WTC11 (cell line): ENCODE measurements at regions not wholly inside any gene's neighbourhood (a gene's known extent, or its start where the extent isn't known, plus 50 kb on each side); places are given as distances from the start of the nearest gene placed in this dataset.

Source experiments
- ATAC-seq: fragments of 200-7000 bp; cut with Tn5 transposase; 2 replicates; pipeline ENCODE4 v1.10.0; 2021; ENCODE audit warnings: mild to moderate bottlenecking, moderate library complexity
- CTCF ChIA-PET: fragments of 300-600 bp; sonication (Branson Sonifier 250); formaldehyde crosslinking; loops from one replicate; lab custom pipeline; 2021; ENCODE audit warnings: antibody characterized with exemption; lab: Charles Lee
- POLR2A ChIA-PET: fragments of 350-600 bp; sonication (Branson Sonifier 250); formaldehyde crosslinking; loops from one replicate; lab custom pipeline; 2021; ENCODE audit warnings: antibody characterized with exemption; lab: Charles Lee
- DNase-seq: peaks from one replicate; pipeline ENCODE4 v3.0.0; 2021; ENCODE audit warnings: low spot score
- H3K27ac Mint-ChIP-seq: 2 replicates; pipeline ENCODE4 v1.8.0; 2021; ENCODE audit warnings: mixed read lengths
- H3K27me3 Mint-ChIP-seq: 2 replicates; pipeline ENCODE4 v1.8.0; 2021; ENCODE audit warnings: low read depth, mild to moderate bottlenecking, moderate library complexity, mixed read lengths
- H3K36me3 Mint-ChIP-seq: 2 replicates; pipeline ENCODE4 v1.8.0; 2021; ENCODE audit warnings: mixed read lengths
- H3K4me1 Mint-ChIP-seq: 2 replicates; pipeline ENCODE4 v1.8.0; 2022; ENCODE audit warnings: mixed read lengths
- H3K4me3 Mint-ChIP-seq: 2 replicates; pipeline ENCODE4 v1.8.0; 2021; ENCODE audit warnings: mild to moderate bottlenecking, moderate library complexity, mixed read lengths
- H3K9me3 Mint-ChIP-seq: 2 replicates; pipeline ENCODE4 v1.8.0; 2021; ENCODE audit warnings: mixed read lengths
- ATF1 ChIP-seq: sonication (generic); formaldehyde crosslinking; IDR thresholded peaks from 2 replicates; pipeline ENCODE4 v1.8.1; 2023; ENCODE audit warnings: mild to moderate bottlenecking, moderate library complexity, missing genetic modification reagents
- CBFB ChIP-seq: sonication (generic); formaldehyde crosslinking; IDR thresholded peaks from 2 replicates; pipeline ENCODE4 v1.8.1; 2022; ENCODE audit warnings: mild to moderate bottlenecking, low read depth, missing genetic modification reagents
- ERG ChIP-seq: fragments of 250-450 bp; sonication (Bioruptor Pico); IDR thresholded peaks from 2 replicates; pipeline ENCODE4 v1.8.0; 2021; ENCODE audit warnings: mild to moderate bottlenecking
- ETV6 ChIP-seq: sonication (generic); formaldehyde crosslinking; IDR thresholded peaks from 2 replicates; pipeline ENCODE4 v1.8.1; 2022; ENCODE audit warnings: mild to moderate bottlenecking, missing genetic modification reagents
- GABPB1 ChIP-seq: sonication (generic); formaldehyde crosslinking; IDR thresholded peaks from 2 replicates; pipeline ENCODE4 v1.8.1; 2023; ENCODE audit warnings: mild to moderate bottlenecking, missing genetic modification reagents
- HMGA2 ChIP-seq: fragments of 250-450 bp; sonication (Bioruptor Pico); IDR thresholded peaks from 2 replicates; pipeline ENCODE4 v1.4.0; 2021; ENCODE audit warnings: mild to moderate bottlenecking, moderate library complexity
- NFATC4 ChIP-seq: fragments of 250-450 bp; sonication (Bioruptor Pico); IDR thresholded peaks from 2 replicates; pipeline ENCODE4 v1.9.0; 2021; ENCODE audit warnings: mild to moderate bottlenecking
- NR1H2 ChIP-seq: sonication (generic); formaldehyde crosslinking; IDR thresholded peaks from 2 replicates; pipeline ENCODE4 v1.9.0; 2021; ENCODE audit warnings: mild to moderate bottlenecking, moderate library complexity, missing genetic modification reagents
- NR3C1 ChIP-seq: sonication (generic); formaldehyde crosslinking; conservative IDR thresholded peaks from 2 replicates; pipeline ENCODE4 v1.8.1; 2023; ENCODE audit warnings: low read depth, mild to moderate bottlenecking, missing genetic modification reagents
- OVOL2 ChIP-seq: fragments of 250-450 bp; sonication (Bioruptor Pico); IDR thresholded peaks from 2 replicates; pipeline ENCODE4 v1.9.0; 2021; ENCODE audit warnings: mild to moderate bottlenecking, borderline replicate concordance
- SMAD3 ChIP-seq: sonication (generic); formaldehyde crosslinking; IDR thresholded peaks from 2 replicates; pipeline ENCODE4 v1.8.0; 2022; ENCODE audit warnings: missing genetic modification reagents, mild to moderate bottlenecking, borderline replicate concordance
- TP53 ChIP-seq: sonication (generic); formaldehyde crosslinking; IDR thresholded peaks from 2 replicates; pipeline ENCODE4 v1.8.1; 2023; ENCODE audit warnings: mild to moderate bottlenecking, missing genetic modification reagents
- ZNF232 ChIP-seq: sonication (generic); formaldehyde crosslinking; IDR thresholded peaks from 2 replicates; pipeline ENCODE4 v1.8.0; 2022; ENCODE audit warnings: mild to moderate bottlenecking, missing genetic modification reagents
- ZNF263 ChIP-seq: sonication (generic); formaldehyde crosslinking; IDR thresholded peaks from 2 replicates; pipeline ENCODE4 v1.8.1; 2022; ENCODE audit warnings: low read depth, mild to moderate bottlenecking, moderate library complexity, missing genetic modification reagents
- ZNF317 ChIP-seq: sonication (generic); formaldehyde crosslinking; IDR thresholded peaks from 2 replicates; pipeline ENCODE4 v1.8.1; 2023; ENCODE audit warnings: low read depth, mild to moderate bottlenecking, moderate library complexity, missing genetic modification reagents, borderline replicate concordance
- ZNF425 ChIP-seq: fragments of 250-450 bp; sonication (Bioruptor Pico); conservative IDR thresholded peaks from 2 replicates; pipeline ENCODE4 v1.9.0; 2021; ENCODE audit warnings: mild to moderate bottlenecking
- TF ChIP-seq, protein P1 (sequence below): sonication (generic); formaldehyde crosslinking; IDR thresholded peaks from 2 replicates; pipeline ENCODE4 v1.8.1; 2023; ENCODE audit warnings: mild to moderate bottlenecking, moderate library complexity, missing genetic modification reagents
- TF ChIP-seq, protein P2 (sequence below): fragments of 250-450 bp; sonication (Bioruptor Pico); IDR thresholded peaks from 2 replicates; pipeline ENCODE4 v1.9.0; 2021; ENCODE audit warnings: moderate library complexity, mild to moderate bottlenecking, inconsistent platforms, borderline replicate concordance
- TF ChIP-seq, protein P3 (sequence below): sonication (generic); formaldehyde crosslinking; IDR thresholded peaks from 2 replicates; pipeline ENCODE4 v1.8.1; 2022; ENCODE audit warnings: mild to moderate bottlenecking, missing genetic modification reagents, moderate library complexity, borderline replicate concordance
- TF ChIP-seq, protein P4 (sequence below): sonication (generic); formaldehyde crosslinking; IDR thresholded peaks from 2 replicates; pipeline ENCODE4 v1.8.0; 2022; ENCODE audit warnings: mild to moderate bottlenecking, missing genetic modification reagents

- Mint-ChIP-seq H3K27me3 (no peaks in the 10 kb centered on the region), H3K4me3 (no peak overlapping the region), H3K27ac (no peak overlapping the region), H3K36me3 (no peaks in the 10 kb centered on the region), H3K4me1 (no peaks in the 10 kb centered on the region), H3K9me3 (peaks cover 9% of the 10 kb centered on the region)
- ATAC-seq (no peak), DNase-seq (no peak)
- ChIA-PET POLR2A (no interaction called here), CTCF (no interaction called here)
- no peak for TF ChIP-seq ATF1 (CRISPR knock-in tag)
- TF ChIP-seq, protein P1, sequence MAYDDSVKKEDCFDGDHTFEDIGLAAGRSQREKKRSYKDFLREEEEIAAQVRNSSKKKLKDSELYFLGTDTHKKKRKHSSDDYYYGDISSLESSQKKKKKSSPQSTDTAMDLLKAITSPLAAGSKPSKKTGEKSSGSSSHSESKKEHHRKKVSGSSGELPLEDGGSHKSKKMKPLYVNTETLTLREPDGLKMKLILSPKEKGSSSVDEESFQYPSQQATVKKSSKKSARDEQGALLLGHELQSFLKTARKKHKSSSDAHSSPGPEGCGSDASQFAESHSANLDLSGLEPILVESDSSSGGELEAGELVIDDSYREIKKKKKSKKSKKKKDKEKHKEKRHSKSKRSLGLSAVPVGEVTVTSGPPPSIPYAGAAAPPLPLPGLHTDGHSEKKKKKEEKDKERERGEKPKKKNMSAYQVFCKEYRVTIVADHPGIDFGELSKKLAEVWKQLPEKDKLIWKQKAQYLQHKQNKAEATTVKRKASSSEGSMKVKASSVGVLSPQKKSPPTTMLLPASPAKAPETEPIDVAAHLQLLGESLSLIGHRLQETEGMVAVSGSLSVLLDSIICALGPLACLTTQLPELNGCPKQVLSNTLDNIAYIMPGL (CRISPR knock-in tag), result no peak
- TF ChIP-seq, protein P2, sequence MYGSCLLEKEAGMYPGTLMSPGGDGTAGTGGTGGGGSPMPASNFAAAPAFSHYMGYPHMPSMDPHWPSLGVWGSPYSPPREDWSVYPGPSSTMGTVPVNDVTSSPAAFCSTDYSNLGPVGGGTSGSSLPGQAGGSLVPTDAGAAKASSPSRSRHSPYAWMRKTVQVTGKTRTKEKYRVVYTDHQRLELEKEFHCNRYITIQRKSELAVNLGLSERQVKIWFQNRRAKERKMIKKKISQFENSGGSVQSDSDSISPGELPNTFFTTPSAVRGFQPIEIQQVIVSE (CRISPR knock-in tag), result no peak
- TF ChIP-seq ZNF317 (CRISPR knock-in tag), result no peak
- no peak for TF ChIP-seq GABPB1 (CRISPR knock-in tag)
- no peak for TF ChIP-seq ETV6
- no peak for TF ChIP-seq ZNF425 (CRISPR knock-in tag)
- no peak for TF ChIP-seq ZNF263 (CRISPR knock-in tag)
Measured at GRCh38 chr9:87087197-87087596, 139.9 kb upstream of the GAS1 start.

GRCh38 chr9:87088192-87088591, 140.9 kb upstream of the GAS1 start:
- ChIA-PET POLR2A (no interaction called here), CTCF (no interaction called here)
- Mint-ChIP-seq H3K36me3 (no peaks in the 10 kb centered on the region), H3K4me3 (no peak overlapping the region), H3K27ac (no peak overlapping the region), H3K9me3 (peaks cover 9% of the 10 kb centered on the region), H3K4me1 (no peaks in the 10 kb centered on the region), H3K27me3 (no peaks in the 10 kb centered on the region)
- no peak for TF ChIP-seq TP53
- TF ChIP-seq, protein P3, sequence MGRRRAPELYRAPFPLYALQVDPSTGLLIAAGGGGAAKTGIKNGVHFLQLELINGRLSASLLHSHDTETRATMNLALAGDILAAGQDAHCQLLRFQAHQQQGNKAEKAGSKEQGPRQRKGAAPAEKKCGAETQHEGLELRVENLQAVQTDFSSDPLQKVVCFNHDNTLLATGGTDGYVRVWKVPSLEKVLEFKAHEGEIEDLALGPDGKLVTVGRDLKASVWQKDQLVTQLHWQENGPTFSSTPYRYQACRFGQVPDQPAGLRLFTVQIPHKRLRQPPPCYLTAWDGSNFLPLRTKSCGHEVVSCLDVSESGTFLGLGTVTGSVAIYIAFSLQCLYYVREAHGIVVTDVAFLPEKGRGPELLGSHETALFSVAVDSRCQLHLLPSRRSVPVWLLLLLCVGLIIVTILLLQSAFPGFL (CRISPR knock-in tag), result no peak
- DNase-seq (no peak), ATAC-seq (no peak)

DNA sequence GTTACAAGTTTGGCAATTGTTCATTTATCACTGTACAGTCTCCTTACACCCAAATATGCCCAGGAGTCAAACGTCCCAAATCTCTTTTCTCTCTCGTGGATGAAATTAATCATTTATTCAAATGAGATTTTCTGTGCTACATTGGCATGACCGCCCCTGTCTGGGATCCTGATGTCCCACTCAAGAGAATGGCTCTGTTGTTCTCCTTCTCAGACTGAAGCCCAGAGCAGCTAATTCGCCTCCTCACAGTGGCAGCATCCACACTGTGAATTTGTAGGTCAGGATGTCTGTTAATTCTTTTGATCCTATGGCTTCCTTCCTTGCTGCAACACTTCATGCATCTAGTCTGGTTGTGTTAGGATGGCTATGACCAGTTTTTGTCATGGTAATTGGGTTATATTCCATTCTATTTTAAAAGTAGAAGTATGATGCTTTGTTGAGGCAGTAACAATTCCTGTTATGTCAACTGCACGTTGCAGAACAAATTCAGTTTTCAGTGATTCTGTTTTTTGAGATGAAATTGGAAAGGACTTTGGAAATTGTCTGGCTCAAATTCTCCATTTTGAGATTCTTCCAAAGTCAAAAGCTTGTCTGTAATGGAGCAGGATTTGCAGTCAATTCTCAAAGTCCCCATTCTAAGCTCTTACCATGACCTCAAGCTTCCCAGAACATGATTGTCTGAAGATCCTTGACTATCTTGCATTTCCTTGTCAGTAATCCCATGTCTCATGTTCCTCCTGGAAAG, 141.5 kb upstream of the GAS1 start:
- no peak for DNase-seq
- Mint-ChIP-seq H3K4me3 (no peak overlapping the region), H3K9me3 (peaks cover 10% of the 10 kb centered on the region), H3K4me1 (no peaks in the 10 kb centered on the region), H3K36me3 (no peaks in the 10 kb centered on the region), H3K27me3 (no peaks in the 10 kb centered on the region), H3K27ac (no peak overlapping the region)
- ATAC-seq, result no peak
- ChIA-PET POLR2A (no interaction called here), CTCF (interaction anchor here (0.8 to 1.1 kb wide), 2 partner anchors 17 to 175 kb away, joined by 3 read pairs; no protein-coding TSS in a partner anchor)
- TF ChIP-seq HMGA2 (CRISPR knock-in tag) (no peak), SMAD3 (CRISPR knock-in tag) (no peak), CBFB (no peak), NFATC4 (no peak), NR3C1 (CRISPR knock-in tag) (no peak), NR1H2 (CRISPR knock-in tag) (no peak), OVOL2 (CRISPR knock-in tag) (no peak), ERG (CRISPR knock-in tag) (no peak), ZNF232 (CRISPR knock-in tag) (no peak)
- TF ChIP-seq, protein P1 (CRISPR knock-in tag), result no peak
- TF ChIP-seq, protein P4, sequence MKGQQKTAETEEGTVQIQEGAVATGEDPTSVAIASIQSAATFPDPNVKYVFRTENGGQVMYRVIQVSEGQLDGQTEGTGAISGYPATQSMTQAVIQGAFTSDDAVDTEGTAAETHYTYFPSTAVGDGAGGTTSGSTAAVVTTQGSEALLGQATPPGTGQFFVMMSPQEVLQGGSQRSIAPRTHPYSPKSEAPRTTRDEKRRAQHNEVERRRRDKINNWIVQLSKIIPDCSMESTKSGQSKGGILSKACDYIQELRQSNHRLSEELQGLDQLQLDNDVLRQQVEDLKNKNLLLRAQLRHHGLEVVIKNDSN (CRISPR knock-in tag), result no peak
